ENCODE measurements at regions not wholly inside any gene's neighbourhood (a gene's known extent, or its start where the extent isn't known, plus 50 kb on each side); places are given as distances from the start of the nearest gene placed in this dataset.

DNA sequence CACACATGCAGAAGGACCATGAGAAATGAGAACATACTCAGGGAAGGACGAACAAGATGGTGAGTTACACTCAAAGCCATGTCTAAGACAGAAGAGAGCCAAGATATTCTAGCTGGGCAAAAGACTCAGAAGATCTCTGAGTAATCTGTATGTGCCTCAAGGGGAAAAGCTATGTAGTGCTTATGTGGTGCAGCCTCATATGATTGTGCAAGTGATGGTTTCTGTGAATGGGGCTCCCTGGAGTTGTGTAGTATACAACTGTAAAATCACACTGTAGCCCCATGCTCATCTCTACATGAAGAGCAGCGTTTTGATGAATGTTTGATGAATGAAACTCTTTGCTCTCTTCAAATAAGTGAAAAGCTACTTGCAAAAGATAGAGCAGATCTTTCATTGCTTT lies 57.5 kb downstream of the OSR1 start:
- in situ Hi-C loops (cut with HindIII; ENCODE audit: low sequenced_read_pairs), result no loop called here
- DNase-seq (ENCODE audit: low spot score), result no peak

DNA sequence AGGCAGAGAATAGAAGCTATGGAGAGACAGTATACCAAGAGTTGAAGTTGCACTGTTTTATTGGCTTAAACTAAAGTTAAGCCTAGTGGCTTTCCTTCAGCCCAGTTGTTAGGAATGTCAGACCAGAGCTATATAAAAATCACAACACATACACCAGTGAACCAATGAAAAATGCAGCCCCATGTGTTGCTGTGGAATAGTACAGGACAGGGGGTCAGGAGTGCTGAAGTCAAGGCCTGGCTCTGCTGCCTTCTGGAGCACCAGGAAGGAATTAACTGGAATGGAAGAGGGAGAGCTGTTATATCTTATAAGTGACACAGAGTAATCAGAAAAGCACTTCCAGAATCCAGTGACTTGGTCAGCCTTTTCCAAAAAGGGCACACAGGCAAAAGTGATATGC lies 58.9 kb downstream of the OSR1 start:
- in situ Hi-C loops (cut with HindIII; ENCODE audit: low sequenced_read_pairs), result no loop called here

DNA sequence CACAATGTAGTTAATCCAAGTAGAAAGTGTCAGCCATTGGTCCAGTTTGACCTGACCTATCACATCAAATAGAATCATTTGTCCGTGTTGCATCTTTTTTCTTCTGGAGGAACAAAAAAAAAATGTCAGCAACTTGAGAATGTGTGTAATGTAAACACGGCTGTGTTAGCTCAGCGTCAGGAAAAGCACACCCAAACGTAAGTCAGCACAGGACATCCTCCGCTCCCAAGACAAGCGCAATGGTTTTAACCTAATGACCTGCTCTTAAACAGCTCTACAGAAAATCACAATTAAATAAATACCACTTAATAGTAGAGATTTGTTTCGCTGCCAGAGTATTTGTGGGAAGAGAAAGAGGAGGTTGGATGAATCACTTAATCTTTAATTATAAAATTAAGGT lies 59.4 kb downstream of the OSR1 start:
- in situ Hi-C loops (cut with HindIII; ENCODE audit: low sequenced_read_pairs), result no loop called here
- no peak for DNase-seq (ENCODE audit: low spot score)

More for the DNA sequence above, 58.9 kb downstream of the OSR1 start:
- DNase-seq (ENCODE audit: low spot score), result no peak

DNA sequence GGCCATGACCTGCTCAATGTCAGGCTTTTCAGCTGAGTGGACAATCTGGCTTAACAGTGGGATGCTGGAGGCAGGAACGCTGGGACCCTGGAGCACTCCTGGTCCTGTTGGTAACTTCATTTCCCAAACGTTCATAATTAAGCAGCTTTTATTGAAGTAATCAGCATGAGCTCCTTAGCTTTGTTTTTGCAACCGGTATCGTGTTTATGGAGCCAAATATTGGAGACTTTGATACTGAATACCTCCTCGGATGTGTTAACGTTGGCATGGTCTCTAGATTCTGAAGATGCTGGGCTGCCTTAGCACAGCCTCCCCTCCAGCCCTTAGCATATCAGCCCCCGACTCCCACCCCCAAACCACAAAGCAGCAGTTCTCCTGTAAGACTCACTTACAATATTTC lies 60.7 kb downstream of the OSR1 start:
- DNase-seq (ENCODE audit: low spot score), result peak; percentile 27
- in situ Hi-C loops (cut with HindIII; ENCODE audit: low sequenced_read_pairs), result no loop called here

DNA sequence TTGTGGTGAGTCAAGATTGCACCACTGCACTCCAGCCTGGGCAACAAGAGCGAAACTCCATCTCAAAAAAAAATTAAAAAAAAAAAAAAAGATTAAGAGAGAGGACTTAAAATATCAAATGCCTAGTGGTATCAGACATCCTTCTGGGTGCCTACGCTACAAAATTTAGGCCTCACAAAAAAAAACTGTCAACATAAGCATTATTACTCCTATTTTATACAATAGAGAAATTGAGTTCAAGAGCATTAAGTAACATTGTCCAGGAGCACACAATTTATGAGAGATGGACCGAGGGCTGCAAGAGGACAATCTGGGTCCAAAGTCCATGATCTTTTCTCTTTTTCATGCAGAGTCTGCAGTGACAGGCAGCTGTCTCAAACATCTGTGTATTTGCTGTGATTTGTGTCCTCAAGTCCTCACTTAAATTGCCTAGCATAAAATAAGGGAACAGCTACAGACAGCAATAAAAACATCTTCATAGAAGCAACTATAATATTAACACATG lies 62.4 kb downstream of the OSR1 start:
- DNase-seq (ENCODE audit: low spot score), result no peak
- in situ Hi-C loops (cut with HindIII; ENCODE audit: low sequenced_read_pairs), result no loop called here

DNA sequence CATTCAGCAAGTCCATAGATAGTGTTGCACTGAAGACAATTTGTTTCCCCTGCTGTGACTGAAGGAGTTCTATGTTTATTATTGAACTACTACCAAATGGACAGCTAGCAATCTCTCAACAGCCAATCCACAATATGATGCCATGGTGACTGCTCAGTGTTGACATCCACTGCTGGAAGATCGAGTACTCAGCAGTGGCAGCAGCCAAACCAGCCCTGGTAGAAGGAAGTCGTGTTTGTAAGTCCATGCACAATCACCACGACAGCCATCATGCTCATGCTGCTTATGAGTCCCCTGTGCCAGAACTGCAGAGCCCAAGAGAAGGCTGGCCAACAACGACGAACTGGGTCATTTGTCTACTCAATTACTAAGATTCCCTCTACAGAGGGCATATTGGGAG lies 66.4 kb downstream of the OSR1 start:
- DNase-seq (ENCODE audit: low spot score), result peak; percentile 6
- in situ Hi-C loops (cut with HindIII; ENCODE audit: low sequenced_read_pairs), result no loop called here

DNA sequence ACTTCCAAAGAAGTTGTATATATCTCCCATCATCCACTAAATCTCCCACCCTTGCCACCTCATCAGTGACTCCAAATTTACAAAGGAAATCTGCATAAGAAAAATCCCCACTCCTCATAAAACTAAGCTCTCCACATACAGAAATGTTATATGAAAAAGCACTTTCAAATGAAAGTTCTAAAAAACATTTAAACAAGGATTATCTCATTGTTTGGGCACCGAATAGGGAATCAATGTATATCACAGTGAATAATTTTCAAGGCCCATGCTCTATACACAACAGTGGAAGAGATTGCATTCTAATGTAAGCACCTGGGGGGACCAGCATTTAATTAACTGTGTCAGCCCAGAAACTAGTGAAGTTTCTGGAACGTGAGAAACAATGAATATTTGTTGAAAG lies 70.1 kb downstream of the OSR1 start:
- in situ Hi-C loops (cut with HindIII; ENCODE audit: low sequenced_read_pairs), result no loop called here
- no peak for DNase-seq (ENCODE audit: low spot score)

GRCh38 chr2:19287324-19287723 lies 71.1 kb downstream of the OSR1 start:
- in situ Hi-C loops (cut with HindIII; ENCODE audit: low sequenced_read_pairs), result no loop called here
- DNase-seq (ENCODE audit: low spot score), result no peak

DNA sequence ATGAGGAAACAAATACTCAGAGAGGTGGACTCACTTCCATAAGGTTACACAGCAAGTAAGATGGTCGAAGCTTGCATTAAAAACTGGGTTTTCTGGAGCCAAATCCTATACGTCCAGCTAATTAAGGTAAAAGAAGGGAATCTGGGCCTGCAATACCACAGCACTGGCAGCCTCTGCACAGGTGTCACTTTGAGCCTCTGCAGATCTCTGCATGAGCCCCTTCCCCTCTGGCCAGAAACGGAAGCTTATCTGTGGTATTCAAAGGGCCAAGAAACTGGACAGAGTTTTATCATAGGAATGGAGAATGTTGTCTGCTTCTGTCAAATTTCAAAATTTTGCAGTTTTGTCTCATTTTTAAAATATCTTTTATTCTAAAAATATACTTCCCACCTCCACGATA lies 76.1 kb downstream of the OSR1 start:
- DNase-seq (ENCODE audit: low spot score), result no peak
- in situ Hi-C loops (cut with HindIII; ENCODE audit: low sequenced_read_pairs), result no loop called here

DNA sequence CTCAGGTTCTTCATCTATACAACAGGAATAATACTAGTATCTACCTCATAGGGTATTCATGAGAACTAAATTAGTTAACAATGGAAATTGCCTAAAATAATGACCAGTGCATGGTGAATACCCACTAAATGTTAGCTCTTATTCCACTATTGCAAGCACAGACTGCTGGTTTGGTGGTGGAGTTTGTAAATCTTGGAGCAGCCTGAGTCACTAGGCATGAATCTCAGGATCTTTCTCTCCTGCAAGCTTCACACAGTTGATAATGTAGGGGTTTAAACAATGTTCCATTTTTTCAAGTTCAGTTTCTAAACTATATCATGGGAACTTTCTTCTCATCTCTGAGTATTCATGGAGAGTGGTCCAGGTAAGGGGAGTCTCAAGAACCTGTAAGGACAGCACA lies 84.0 kb downstream of the OSR1 start:
- in situ Hi-C loops (cut with HindIII; ENCODE audit: low sequenced_read_pairs), result no loop called here
- DNase-seq (ENCODE audit: low spot score), result no peak

- in situ Hi-C loops (cut with HindIII; ENCODE audit: low sequenced_read_pairs), result no loop called here
- no peak for DNase-seq (ENCODE audit: low spot score)
Measured at GRCh38 chr2:19272941-19273470, 85.4 kb downstream of the OSR1 start.

DNA sequence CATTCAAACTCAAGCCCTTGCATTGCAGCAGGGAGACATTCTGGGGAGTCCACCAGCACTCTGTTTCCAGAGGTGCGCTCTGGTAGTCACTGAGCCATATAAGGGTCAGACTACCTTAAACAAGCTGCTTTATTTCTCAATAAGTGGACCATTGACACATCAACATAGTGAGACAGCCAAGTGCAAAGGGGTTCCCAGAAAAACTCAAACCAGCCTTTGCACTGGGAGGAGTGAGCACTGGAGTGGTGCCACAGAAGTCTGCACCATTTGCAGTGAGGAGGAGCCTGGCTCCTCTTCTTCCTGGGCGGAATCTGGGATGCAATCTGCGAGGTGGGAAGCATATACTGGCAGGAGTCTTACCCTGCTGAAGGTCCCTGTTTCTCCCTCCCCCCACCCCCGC lies 86.4 kb downstream of the OSR1 start:
- in situ Hi-C loops (cut with HindIII; ENCODE audit: low sequenced_read_pairs), result no loop called here
- no peak for DNase-seq (ENCODE audit: low spot score)

GRCh38 chr2:19264852-19265251 lies 93.6 kb downstream of the OSR1 start:
- in situ Hi-C loops (cut with HindIII; ENCODE audit: low sequenced_read_pairs), result no loop called here
- DNase-seq (ENCODE audit: low spot score), result no peak

DNA sequence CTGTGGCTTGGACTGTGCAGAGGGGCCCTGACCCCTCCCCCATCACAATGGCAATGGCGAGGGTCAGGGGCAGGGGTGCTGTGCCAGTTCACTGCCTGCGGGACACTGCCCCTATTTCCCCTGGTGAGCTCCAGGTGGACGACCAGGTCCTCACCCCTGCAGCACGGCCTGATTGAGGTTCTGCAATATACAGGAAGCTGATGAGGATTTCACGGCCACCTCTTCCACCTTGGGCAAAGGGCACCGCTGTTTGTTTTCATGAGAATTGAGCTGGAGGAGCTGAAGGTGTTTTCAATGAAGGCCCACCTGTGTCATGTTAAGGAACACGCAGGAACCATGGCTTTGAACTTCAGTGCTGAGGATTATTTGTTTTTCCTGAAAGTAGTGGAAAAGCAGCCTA lies 96.3 kb downstream of the OSR1 start:
- in situ Hi-C loops (cut with HindIII; ENCODE audit: low sequenced_read_pairs), result no loop called here
- DNase-seq (ENCODE audit: low spot score), result no peak

- no peak for DNase-seq (ENCODE audit: low spot score)
- in situ Hi-C loops (cut with HindIII; ENCODE audit: low sequenced_read_pairs), result no loop called here
Measured at GRCh38 chr2:19261061-19261460, 97.4 kb downstream of the OSR1 start.

DNA sequence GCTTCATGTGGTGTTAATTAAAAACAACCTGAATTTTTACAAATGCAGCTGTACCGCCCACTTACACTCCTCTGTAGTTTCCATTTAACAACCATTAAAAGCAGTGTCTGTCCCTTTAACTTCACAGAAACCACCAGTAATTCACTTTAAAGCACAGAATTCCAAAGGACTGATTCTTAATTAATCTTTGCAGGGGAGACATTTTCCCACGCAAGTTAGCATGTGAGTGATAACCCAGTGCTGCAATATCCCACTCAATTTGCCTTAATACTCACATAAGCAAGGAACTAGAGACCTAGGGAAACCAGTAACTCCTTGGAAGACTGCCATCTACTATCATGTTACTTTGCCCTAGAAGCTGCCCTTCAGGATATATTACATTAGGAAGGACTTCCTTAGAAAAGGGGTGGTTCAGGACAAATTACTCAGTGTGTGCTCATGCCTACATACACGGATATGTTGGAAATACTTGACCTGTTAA lies 102.3 kb downstream of the OSR1 start:
- DNase-seq (ENCODE audit: low spot score), result no peak
- in situ Hi-C loops (cut with HindIII; ENCODE audit: low sequenced_read_pairs), result no loop called here

GRCh38 chr2:19255481-19255880 lies 102.9 kb downstream of the OSR1 start:
- DNase-seq (ENCODE audit: low spot score), result no peak
- in situ Hi-C loops (cut with HindIII; ENCODE audit: low sequenced_read_pairs), result no loop called here

- no peak for DNase-seq (ENCODE audit: low spot score)
- in situ Hi-C loops (cut with HindIII; ENCODE audit: low sequenced_read_pairs), result no loop called here
Measured at GRCh38 chr2:19251554-19251953, 106.9 kb downstream of the OSR1 start.

GRCh38 chr2:19250906-19251305 lies 107.5 kb downstream of the OSR1 start:
- no peak for DNase-seq (ENCODE audit: low spot score)
- in situ Hi-C loops (cut with HindIII; ENCODE audit: low sequenced_read_pairs), result no loop called here

GRCh38 chr2:19247186-19247585 lies 111.2 kb downstream of the OSR1 start:
- DNase-seq (ENCODE audit: low spot score), result no peak
- in situ Hi-C loops (cut with HindIII; ENCODE audit: low sequenced_read_pairs), result no loop called here

DNA sequence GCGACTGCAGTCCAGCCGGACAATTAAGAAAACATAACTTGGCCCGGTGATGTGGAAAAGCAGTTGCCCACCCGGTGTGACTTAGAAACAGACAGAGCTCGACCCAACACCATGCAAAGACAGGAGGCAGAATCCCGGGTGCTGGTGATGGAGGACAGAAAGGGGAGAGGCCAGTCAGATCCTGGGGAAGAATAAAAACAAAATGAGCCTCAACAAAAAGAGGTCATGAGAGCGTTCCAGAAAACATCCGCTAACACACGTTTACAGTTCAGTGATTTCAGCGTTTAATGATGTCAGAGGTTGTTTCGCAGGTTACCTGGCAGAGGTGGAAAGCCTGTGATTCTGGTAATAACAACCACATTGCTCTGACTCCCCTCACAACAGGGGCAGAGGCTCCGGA lies 111.9 kb downstream of the OSR1 start:
- in situ Hi-C loops (cut with HindIII; ENCODE audit: low sequenced_read_pairs), result no loop called here
- DNase-seq (ENCODE audit: low spot score), result no peak
